ENCODE measurements at regions not wholly inside any gene's neighbourhood (a gene's known extent, or its start where the extent isn't known, plus 50 kb on each side); places are given as distances from the start of the nearest gene placed in this dataset.

DNA sequence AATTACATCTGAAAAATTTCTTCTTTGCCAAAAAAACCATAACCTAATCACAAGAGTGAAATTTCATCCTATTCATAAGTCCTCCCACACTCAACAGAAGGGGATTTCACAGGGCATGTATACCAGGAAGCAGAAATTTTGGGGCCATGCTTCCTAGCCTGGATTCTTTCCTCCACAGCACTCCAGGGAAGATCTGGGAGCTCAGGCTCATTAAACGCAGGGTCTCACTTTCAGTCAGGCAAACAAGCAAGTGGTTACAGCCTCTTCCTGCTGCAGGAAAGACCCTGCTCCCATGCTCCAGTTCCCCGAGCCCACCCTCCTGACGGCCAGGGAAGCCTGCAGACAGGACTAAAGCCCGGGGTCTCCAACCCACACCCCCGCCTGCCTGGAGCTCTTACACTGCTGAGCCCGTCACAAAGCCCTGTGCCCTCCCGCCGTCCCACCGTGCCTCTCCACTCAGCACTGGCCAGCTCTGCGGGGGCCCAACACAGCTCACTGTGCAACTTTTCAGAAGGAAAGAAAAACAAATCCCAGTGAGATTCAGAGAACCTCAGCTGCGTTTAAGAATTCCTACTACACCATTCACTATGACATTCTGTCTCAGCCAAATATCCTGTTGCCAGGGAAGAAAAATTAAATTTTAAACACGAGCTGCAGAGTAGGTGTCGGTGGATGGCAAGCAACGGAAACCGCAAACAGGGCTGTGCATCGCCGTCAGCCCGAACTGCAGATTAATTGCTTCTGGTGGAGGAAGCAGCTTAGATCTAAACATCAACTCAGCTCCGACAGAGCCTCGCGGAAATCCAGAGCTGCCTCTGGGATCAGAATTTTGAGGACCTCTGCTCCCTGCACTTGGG, 106.7 kb upstream of the SFSWAP start:
- no peak for TF ChIP-seq POLR2A (IDR thresholded peaks at IDR 0.05; ENCODE audit: low read depth, low read length)
- TF ChIP-seq POLR2AphosphoS5 (IDR thresholded peaks at IDR 0.05; ENCODE audit: low read depth, low read length) = no peak

Data from GM12892 (cell line).